ENCODE measurements at regions not wholly inside any gene's neighbourhood (a gene's known extent, or its start where the extent isn't known, plus 50 kb on each side); places are given as distances from the start of the nearest gene placed in this dataset.

- FAIRE-seq (no peak), DNase-seq (ENCODE audit: low read depth) (no peak)
- no peak overlapping the region for H3K4me2 ChIP-seq (ENCODE audit: low read length)
- Mint-ChIP-seq H3K36me3 (ENCODE audit: low read depth, unreplicated experiment) (peaks cover 2% of the 10 kb centered on the region), H3K9me3 (ENCODE audit: unreplicated experiment) (peaks cover 4% of the 10 kb centered on the region), H3K4me1 (ENCODE audit: low read depth, unreplicated experiment) (peaks cover 20% of the 10 kb centered on the region), H3K4me3 (ENCODE audit: unreplicated experiment) (no peak overlapping the region), H3K27ac (ENCODE audit: unreplicated experiment) (no peak overlapping the region), H3K27me3 (ENCODE audit: low read depth, unreplicated experiment) (peaks cover 8% of the 10 kb centered on the region)
- H3K4me1 ChIP-seq (ENCODE audit: insufficient read depth, low read length), result no peaks in the 10 kb centered on the region
- H3K9me3 ChIP-seq (ENCODE audit: insufficient read depth, low read depth, low read length), result no peaks in the 10 kb centered on the region
- no peak overlapping the region for H2AFZ ChIP-seq (ENCODE audit: low read depth, low read length)
- TF ChIP-seq EZH2 (IDR thresholded peaks at IDR 0.05; ENCODE audit: insufficient read depth, low read length) (no peak), CTCF (IDR thresholded peaks at IDR 0.05; ENCODE audit: insufficient read depth, low read depth, low read length) (no peak)
- no peak overlapping the region for H3K9ac ChIP-seq (ENCODE audit: low read length)
- no peaks in the 10 kb centered on the region for H3K79me2 ChIP-seq (ENCODE audit: insufficient read depth, low read length)
- no peaks in the 10 kb centered on the region for H4K20me1 ChIP-seq (ENCODE audit: insufficient read depth, low read length)
- H3K36me3 ChIP-seq (ENCODE audit: insufficient read depth, low read length), result no peaks in the 10 kb centered on the region
- H3K27ac ChIP-seq (ENCODE audit: low read depth, low read length), result no peak overlapping the region
- no peaks in the 10 kb centered on the region for H3K27me3 ChIP-seq (ENCODE audit: insufficient read depth, low read length)
- H3K4me3 ChIP-seq (ENCODE audit: insufficient read depth, low read depth, low read length), result no peak overlapping the region
Observed at GRCh38 chr20:17787816-17788215, 88.0 kb downstream of the BANF2 start.

GRCh38 chr20:17786221-17786718 is 86.5 kb downstream of the BANF2 start:
- peak overlapping the region; percentile 35 for H3K4me2 ChIP-seq (ENCODE audit: low read length)
- no peaks in the 10 kb centered on the region for H3K27me3 ChIP-seq (ENCODE audit: insufficient read depth, low read length)
- TF ChIP-seq CTCF (IDR thresholded peaks at IDR 0.05; ENCODE audit: insufficient read depth, low read depth, low read length), result no peak
- no peak for TF ChIP-seq EZH2 (IDR thresholded peaks at IDR 0.05; ENCODE audit: insufficient read depth, low read length)
- Mint-ChIP-seq H3K36me3 (ENCODE audit: low read depth, unreplicated experiment) (no peaks in the 10 kb centered on the region), H3K4me3 (ENCODE audit: unreplicated experiment) (no peak overlapping the region), H3K27ac (ENCODE audit: unreplicated experiment) (peak overlapping the region; percentile 91), H3K27me3 (ENCODE audit: low read depth, unreplicated experiment) (peaks cover 11% of the 10 kb centered on the region), H3K9me3 (ENCODE audit: unreplicated experiment) (peaks cover 4% of the 10 kb centered on the region), H3K4me1 (ENCODE audit: low read depth, unreplicated experiment) (peaks cover 20% of the 10 kb centered on the region)
- H3K4me3 ChIP-seq (ENCODE audit: insufficient read depth, low read depth, low read length), result no peak overlapping the region
- H3K27ac ChIP-seq (ENCODE audit: low read depth, low read length), result no peak overlapping the region
- FAIRE-seq, result no peak
- no peaks in the 10 kb centered on the region for H3K79me2 ChIP-seq (ENCODE audit: insufficient read depth, low read length)
- H4K20me1 ChIP-seq (ENCODE audit: insufficient read depth, low read length), result no peaks in the 10 kb centered on the region
- H2AFZ ChIP-seq (ENCODE audit: low read depth, low read length), result peak overlapping the region; percentile 47
- H3K9me3 ChIP-seq (ENCODE audit: insufficient read depth, low read depth, low read length), result no peaks in the 10 kb centered on the region
- no peaks in the 10 kb centered on the region for H3K36me3 ChIP-seq (ENCODE audit: insufficient read depth, low read length)
- H3K4me1 ChIP-seq (ENCODE audit: insufficient read depth, low read length), result no peaks in the 10 kb centered on the region
- DNase-seq (ENCODE audit: low read depth), result peak; percentile 75
- H3K9ac ChIP-seq (ENCODE audit: low read length), result no peak overlapping the region
